Glomerular visceral epithelial cell (primary cell): ENCODE measurements at regions not wholly inside any gene's neighbourhood (a gene's known extent, or its start where the extent isn't known, plus 50 kb on each side); places are given as distances from the start of the nearest gene placed in this dataset.
"Not testable (repeated sequence)": the region's sequence is repeated elsewhere in the genome, so short reads cannot be mapped to it uniquely, and the experiment has no call there.

ENCODE experiments used
- DNase-seq: peaks from one replicate; pipeline ENCODE4 v3.0.0-alpha.2; 2016; ENCODE audit errors: extremely low spot score

DNA sequence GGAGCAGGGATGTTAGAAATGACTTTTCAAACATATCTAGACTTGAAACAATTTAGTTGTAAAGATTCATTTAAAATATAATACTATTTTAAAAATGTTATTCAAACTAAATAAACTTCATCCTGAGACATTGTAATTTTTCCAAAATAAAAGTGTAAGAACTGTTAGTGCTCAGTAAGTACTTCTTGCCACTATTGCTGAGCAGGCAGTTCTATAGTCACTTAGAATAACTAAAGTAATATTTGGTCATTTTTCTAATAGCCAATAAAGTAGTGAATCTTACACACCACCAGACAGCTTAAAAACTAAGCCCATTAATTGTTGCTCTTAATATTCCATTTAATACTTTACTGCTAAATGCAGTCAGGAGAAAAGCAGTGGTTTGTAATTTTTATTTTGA is 1120.0 kb upstream of the CDH10 start:
- DNase-seq: no peak

DNA sequence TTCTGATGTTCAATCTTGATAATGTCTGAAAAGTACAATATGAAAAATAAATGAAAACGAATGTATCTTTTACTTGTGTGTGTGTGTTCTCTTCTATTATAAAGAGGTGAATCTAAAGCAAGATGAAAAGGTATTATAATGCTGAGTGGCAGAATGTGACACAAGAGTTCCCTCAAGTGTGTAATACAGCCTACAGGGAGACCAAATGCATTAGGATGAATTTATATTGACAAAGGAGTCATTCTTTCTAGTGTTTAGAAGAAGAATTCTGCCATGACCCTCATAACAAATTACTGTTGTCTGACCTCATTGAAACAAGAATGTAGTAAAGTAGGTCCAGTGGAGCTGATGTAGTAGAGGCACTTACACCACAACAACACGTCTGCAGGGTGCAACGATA is 1119.0 kb upstream of the CDH10 start:
- no peak for DNase-seq

DNA sequence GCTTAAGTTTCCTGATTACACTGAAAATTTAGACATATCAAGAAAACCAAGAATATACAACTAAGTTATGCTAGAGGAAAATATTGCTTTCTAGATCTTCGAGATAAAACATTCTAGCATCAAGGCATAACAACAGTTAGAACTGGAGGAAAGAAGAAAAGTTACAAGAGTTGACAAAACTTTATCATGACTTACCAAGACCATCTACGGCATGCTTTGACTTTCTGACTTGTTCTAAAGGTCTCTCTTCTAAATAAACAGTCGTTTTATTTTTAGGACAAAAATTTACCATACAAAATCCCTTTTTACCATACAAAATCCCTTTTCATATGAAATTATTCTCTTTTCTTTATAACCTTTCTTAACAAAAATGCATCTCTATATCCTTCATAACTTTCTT is 1110.1 kb upstream of the CDH10 start:
- peak; percentile 4 for DNase-seq

DNA sequence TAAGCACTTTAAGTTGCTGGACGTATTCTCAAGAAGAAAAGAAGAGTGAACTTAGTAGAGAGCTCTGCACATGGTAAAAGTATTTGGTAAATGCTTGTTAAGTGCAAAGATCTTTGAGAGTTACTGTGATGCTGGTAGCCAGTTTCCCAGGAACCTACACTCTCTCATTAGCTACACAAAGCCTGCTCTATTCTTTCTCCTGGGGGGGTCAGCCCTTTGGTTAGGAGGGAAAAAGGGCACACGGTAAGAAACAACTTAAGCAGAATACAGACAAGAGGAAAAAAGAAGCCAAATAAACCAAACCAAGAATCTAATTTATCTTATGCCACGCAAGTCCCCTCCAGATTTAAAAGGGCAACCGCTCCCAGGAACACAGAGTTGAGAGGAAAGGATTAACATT is 1100.1 kb upstream of the CDH10 start:
- DNase-seq: no peak

DNA sequence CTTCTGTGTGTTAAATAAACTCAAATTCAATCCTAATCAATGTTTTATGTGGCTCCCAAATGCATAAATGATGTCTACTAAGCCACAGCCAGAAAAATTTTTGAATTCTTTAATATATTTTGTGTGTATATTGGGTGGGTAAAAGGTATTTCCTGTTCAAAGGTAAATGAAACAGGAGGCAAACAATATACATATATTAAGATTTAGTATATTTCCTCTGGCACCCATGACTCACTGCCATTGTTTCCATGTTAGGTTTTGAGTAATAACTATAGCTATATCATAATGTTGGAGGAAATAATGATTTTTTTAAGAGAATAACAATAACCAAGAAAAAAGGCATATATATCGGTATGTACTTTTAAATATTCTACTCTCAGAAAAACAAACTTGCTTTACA is 1071.9 kb upstream of the CDH10 start:
- DNase-seq: no peak

DNA sequence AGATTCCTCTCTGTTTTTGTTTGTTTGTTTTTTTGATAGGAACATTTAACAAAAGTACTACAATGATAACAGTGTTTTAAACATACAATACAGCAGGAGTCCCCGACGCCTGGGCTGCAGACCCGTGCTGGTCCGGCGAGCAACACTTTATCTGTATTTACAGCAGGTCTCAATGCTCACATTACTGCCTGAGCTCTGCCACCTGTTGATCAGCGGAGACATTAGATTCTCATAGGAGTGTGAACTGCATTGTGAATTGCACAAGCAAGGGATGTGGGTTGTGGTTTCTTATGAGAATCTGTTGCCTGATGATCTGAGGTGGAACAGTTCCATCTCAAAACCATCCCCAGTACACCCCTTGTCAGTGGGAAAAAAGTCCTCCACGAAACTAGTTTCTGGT is 1068.5 kb upstream of the CDH10 start:
- DNase-seq: peak; percentile 15

DNA sequence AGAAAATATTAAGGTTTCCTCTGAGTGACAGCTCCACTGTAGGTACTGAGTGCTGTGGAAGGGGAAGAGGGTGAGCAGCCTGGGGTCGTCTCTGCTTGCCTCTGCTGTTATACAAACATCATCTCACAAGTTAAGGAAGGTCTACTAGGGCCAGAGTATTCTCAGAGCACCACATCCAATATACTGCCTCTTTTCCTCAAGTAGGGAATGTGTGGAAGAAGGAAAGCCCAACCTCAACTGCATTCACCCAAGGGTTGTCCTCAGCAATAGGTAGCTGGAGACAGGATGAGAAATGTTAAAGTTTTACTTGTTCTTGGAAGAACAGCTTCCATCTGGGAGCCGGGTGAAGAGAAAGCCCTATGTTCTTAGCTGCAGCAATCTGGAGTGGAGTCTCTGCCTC is 1062.3 kb upstream of the CDH10 start:
- DNase-seq: no peak

DNA sequence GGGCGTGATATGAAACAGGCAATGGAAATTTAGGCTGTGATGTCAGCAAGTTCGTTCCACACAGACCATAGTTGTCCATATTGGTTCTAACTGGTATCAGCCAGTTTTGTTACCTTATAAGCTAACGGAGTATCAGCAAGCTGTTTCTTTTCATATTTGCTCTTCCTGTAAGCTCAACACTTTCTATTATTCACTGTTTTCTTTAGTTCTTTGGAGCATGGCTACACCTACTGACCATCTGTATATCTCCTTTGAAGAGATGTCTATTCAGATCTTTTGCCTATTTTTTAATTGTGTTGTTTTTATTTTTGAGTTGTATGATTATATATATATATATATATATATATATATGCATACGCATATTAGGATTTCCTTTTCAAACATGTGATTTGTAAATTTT is 1057.2 kb upstream of the CDH10 start:
- DNase-seq: no peak

DNA sequence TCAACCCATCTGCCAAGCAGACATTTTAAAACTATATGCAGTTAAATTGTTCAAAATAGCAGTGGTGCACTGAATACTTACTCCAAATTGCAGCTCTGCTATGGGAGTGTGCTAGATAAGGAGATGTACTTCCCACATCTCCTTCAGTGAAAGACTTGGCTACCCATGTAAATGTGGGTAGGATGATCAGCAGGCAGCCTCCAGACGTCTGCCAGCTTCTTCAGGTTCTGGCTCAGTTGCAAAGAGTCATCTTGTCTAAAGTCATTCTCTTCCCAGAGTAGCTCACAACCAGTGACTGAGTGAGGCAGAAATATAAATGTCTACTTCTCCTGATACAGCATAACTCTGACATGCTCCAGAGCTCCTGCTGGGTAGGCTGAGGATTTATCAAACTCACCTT is 1050.0 kb upstream of the CDH10 start:
- no peak for DNase-seq

DNA sequence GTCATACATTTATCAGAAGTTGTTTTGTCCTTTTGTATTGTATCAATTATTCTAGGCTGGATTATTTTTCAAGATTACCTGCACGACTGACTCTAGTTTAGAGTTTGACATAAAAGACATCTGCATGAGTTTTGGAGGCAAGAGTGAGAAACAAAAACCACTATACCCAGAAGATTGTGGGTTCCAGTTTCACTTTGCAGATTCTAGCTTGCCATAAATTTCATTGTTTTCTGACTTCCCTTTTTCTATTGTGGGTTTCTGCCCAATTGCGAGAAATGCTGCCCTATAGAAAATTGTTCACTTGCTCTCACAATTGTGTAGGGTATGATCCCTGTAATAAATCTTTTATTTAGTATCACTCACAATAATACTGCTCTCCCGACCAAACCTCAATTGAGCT is 1043.4 kb upstream of the CDH10 start:
- DNase-seq: no peak

DNA sequence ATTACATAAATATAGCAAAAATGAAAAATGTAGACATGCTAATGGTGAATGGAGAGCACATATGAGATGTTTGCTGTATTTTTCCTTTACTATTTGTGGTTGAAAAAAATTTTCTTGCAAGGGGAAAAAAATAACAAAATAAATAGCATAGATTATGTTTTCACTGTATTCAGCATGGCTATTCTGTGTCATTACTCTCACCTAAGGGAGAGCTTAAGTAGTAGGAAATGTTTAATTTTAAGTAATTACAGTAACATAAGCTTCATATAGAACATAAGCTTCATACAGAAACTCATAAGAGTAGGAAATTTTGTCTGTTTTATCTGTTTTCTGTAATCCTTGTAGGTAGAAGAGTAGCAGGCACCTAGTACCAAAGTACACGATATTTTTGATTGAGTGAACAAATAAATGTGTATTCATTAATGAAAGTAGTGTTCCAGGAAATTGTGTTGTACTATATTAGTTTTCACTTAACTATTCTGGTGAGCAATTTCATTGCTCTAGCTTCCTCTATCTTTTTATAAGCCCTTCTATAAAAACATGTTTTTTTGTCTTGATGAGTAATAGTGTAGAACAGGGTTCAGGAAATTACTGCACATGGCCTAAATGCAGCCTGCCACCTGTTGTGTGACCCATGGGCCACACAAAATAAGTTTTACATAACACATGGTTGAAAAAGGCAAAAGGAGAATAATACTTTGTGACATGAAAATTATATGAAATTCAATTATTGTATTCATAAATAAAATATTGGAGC is 1025.0 kb upstream of the CDH10 start:
- no peak for DNase-seq

DNA sequence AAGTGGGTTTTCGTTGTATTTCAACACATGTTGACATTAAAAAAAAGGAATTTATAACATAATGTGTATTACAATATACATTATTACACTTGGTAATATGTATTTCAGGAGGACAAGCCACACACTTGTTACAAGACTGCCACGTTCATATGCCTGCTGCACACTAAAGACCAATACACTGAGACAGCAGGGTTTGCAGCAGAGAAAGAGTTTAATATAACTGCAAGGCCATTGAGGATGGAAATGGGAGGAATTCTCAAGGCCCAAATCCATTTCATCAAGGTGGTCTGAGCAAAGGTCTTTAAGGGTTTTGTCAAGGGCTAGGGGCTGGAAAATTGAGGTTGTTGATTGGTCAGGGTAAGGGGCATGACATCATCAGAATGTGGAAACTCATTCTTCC is 1017.8 kb upstream of the CDH10 start:
- no peak for DNase-seq

DNA sequence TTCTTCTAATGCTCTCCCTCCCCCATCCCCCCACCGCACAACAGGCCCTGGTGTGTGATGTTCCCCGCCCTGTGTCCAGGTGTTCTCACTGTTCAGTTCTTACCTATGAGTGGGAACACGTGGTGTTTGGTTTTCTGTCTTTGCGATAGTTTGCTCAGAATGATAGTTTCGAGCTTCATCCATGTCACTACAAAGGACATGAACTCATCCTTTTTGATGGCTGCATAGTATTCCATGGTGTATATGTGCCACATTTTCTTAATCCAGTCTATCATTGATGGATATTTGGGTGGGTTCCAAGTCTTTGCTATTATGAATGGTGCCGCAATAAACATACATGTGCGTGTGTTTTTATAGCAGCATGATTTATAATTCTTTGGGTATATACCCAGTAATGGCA is 1005.5 kb upstream of the CDH10 start:
- not testable (repeated sequence) for DNase-seq

DNA sequence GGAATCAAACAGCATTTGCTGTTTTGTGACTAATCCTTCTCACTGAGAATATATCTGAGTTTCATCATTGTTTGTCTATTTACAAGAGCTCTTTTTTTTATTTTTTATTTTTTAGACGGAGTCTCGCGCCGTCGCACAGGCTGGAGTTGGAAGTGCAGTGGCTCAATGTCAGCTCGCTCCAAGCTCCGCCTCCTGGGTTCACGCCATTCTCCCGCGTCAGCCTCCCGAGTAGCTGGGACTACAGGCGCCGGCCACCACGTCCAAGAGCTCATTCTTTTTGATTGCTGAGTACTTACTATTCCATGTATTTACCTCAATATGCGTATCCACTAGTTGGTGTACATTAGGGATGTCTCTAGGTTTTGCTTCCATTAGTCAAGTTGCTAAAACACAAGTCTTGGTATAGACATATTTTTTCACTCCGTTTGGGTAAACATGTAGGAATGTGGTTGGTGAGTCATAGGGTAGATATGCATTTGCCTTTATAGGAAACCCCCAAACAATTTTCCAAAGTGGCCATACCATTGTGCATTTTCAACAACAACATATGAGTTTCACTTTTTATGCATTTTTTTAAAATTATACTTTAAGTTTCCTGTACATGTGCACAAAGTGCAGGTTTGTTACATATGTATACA is 1005.0 kb upstream of the CDH10 start:
- DNase-seq: peak; percentile 21

DNA sequence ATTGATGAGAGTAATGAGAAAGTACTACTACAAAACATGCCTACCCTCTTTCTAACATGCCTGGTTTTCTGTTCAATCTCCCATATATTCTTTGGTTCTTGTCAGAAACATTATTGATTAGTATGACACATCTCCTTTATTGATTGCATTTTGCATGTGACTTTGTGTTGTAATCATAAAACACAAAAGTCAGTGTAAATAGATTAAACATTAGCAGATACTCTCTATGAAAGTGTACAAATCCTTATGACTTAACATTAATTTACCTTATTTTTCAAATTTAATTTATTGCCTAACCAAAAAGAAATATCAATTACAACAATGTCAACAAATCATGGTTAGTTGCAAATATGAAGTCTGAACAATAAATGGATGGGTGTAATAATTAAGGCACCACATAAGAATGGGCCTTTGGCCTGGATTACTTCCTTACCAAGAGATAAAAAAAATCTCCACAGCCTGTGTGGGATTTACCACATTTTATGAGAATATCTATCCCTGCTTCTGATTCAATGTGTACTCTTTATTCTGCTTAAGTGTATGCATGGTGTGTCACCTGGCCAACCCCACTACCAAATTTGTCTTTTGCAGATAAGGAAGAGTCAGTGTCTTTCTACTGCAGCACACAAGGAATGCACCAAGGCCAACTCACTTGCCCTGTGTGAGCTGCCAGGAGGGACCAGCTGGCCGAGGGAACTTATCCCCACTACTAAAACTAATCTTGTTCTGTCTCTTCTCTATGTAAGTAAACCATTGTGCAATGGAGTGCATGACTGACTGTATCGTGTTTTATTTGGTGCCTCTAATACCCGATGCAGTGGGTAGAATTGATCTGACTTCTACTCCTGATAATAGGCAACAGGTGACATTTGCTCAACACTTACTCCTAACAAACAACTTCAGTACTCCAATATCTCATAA is 1001.9 kb upstream of the CDH10 start:
- DNase-seq: no peak

DNA sequence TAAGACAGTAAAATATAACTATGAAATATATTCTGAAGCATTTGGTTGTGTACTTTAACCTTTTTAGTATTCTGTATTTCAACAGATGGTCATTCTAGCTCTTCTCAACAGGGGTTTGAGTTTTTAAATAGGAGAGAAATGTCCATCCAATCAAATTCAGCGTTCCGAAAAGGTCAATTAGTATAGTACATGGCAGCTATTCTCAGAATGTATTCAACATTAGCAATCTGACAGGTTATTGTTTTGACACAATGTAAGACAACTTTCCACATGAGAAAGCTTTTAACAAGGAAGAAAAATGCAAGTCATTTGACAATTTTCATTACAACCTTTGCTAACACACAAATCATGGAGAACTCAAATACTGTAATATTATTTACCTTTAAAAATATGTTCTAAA is 996.3 kb upstream of the CDH10 start:
- no peak for DNase-seq

DNA sequence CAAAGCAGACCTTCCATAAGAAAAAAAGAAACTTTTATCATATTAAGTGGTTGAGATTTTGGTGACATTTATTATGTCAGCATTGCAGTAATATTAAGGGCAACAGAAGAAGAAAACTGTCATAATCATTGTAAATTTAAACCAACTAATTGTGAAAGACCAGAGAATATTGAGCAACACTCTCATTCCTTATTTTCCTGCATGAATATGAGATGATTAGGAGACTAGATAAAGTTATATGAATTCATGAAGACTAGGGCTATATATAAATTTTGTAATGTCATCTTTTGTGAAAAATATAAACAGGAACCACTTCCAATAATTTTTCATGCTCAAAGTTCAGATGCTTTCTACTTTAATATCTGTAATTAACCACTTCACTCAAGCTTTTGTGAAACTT is 974.5 kb upstream of the CDH10 start:
- no peak for DNase-seq

DNA sequence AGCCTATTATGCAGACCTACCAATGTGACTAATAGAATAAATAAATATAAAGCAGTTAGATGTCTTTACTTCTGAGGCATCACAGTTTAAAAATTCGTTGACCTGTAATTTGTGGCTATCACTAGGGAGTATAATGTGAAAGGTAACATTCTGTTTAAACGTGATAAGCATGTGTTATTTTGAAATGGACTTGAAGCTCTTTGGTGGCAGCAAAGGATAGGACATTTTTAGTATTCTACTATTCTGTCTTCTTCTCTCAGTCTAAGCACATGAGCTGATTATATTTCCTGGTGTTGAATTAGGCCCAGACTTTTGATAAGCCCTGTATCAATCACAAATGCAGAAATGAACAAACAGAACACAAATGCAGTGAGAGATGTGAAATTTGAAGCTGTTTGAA is 974.0 kb upstream of the CDH10 start:
- DNase-seq: no peak

DNA sequence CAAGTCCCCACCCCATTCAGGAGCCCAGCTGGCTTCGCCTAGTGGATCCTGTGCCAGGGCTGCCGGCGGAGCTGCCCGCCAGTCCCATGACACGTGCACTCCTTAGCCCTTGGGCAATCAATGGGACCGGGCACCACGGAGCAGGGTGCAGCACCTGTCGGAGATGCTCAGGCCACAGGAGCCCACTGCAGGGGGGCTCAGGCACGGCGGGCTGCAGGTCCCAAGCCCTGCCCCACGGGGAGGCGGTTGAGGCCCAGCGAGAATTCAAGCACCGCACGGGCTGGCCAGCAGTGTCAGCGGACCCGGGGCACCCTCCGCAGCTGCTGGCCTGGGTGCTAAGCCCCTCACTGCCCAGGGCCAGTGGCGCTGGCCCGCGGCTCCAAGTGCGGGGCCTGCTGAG is 969.7 kb upstream of the CDH10 start:
- no peak for DNase-seq

DNA sequence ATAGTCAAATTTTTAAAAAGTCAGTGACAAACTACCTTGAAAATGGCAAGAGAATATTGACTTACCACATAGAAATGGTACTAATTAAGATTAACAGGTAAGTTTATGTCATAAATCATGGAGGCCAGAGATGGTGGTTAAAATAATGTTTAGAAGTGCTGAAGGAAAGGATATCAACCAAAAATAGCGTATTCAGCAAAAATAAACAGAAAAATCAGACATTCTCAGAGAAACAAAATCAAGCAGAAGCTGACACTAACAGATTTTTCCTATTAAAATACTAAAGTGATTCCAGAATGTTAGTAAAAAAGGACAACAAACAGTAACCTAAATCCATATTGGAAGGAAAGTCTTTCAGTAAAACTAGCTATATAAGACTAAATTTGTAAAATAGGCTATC is 959.9 kb upstream of the CDH10 start:
- no peak for DNase-seq

DNA sequence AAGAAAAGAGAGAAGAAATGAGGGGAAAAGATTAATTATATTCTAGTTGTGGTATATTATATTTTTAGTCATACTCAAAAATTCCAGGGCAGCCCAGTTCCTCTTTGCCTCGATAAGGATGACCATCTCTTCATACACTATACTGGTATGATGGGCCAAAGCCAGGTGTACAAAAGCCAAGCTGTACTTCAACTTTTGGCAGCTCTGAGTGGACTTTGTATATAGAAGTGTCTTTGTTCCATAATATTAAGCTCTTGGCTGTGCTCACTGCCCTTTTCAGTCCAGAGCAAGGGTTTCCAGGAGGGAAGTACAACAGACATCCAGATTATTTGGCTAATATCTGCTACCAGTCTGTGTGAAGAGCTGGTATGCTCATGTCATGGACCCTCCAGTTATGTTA is 934.3 kb upstream of the CDH10 start:
- DNase-seq: no peak

DNA sequence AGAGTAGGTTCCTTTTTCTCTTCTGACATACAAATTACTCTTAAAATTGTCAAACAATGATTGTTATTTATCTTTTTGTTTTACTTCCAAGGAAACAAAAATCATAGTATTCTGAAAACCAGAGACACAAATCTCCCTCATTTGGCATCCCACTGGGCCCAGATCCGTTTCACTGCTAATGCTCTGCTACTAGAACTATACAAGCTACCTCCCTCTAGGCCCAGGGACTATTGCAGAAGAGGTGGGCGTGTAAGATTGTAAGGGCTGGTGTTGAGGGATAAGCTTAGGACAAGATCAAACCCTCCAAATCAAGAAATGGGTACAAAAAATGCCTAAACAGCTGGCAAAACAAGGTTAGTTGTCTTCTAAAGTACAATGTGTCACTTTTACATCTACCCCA is 928.9 kb upstream of the CDH10 start:
- DNase-seq: no peak

DNA sequence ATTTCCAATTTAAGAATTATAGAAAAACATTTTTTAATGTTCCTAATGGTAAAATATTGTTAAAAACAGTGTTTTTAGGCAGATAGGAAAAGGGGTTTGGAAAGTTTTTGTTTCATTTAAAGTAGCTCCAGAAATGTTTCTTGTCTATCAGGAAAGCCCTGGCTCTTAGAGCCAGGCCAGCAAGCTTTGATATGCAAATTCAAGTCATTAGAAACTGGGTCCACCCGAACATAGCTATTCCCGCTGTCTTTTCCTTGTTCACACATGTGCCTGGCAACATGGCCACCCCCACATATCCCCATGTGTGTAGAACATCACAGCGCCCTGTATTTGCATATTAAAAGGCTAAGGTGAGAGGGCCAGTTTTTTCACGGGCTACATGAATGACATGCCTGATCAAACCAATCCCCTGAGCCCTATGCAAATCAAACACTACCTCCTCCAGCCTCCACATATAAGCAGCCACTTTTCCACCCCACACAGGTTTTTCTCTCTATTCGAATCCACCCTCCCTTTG is 925.3 kb upstream of the CDH10 start:
- no peak for DNase-seq
